WTC11 (cell line): ENCODE measurements at regions not wholly inside any gene's neighbourhood (a gene's known extent, or its start where the extent isn't known, plus 50 kb on each side); places are given as distances from the start of the nearest gene placed in this dataset.

Source experiments
- AR ChIP-seq: fragments of 250-450 bp; sonication (Bioruptor Pico); IDR thresholded peaks from 2 replicates; pipeline ENCODE4 v1.9.0; 2021; ENCODE audit warnings: mild to moderate bottlenecking
- ATF6 ChIP-seq: sonication (generic); formaldehyde crosslinking; IDR thresholded peaks from 2 replicates; pipeline ENCODE4 v1.8.1; 2023; ENCODE audit warnings: mild to moderate bottlenecking, missing genetic modification reagents
- CTCF ChIP-seq: fragments of 200-600 bp; IDR thresholded peaks from 2 replicates; pipeline ENCODE4 v1.8.0; 2022; ENCODE audit warnings: antibody characterized with exemption
- IRF1 ChIP-seq: sonication (generic); formaldehyde crosslinking; IDR thresholded peaks from 2 replicates; pipeline ENCODE4 v1.8.0; 2023; ENCODE audit warnings: missing genetic modification reagents
- NFE2L1 ChIP-seq: sonication (generic); formaldehyde crosslinking; IDR thresholded peaks from 2 replicates; pipeline ENCODE4 v1.8.1; 2023; ENCODE audit warnings: missing genetic modification reagents
- ZBTB21 ChIP-seq: sonication (generic); formaldehyde crosslinking; IDR thresholded peaks from 2 replicates; pipeline ENCODE4 v1.8.1; 2023; ENCODE audit warnings: mild to moderate bottlenecking, missing genetic modification reagents, borderline replicate concordance

- TF ChIP-seq CTCF (no peak), ZBTB21 (CRISPR knock-in tag) (no peak), AR (CRISPR knock-in tag) (no peak), IRF1 (CRISPR knock-in tag) (no peak), ATF6 (CRISPR knock-in tag) (no peak), NFE2L1 (CRISPR knock-in tag) (no peak)
Observed at GRCh38 chr12:116651089-116651488, 86.8 kb downstream of the SPRING1 start.
